Gastroesophageal sphincter (tissue), 4 donors: ENCODE measurements at regions not wholly inside any gene's neighbourhood (a gene's known extent, or its start where the extent isn't known, plus 50 kb on each side); places are given as distances from the start of the nearest gene placed in this dataset.

Experiments used
- ATAC-seq: fragments of 150-250 bp; one replicate; pipeline ENCODE4 v1.9.1; 2016; ENCODE audit warnings: mild to moderate bottlenecking, moderate library complexity
- H3K27ac ChIP-seq, 4 donors: fragments of 200-600 bp; sonication (generic) in 3 of 4; 1 replicate in 3 of 4; 2 replicates in 1 of 4; pipeline ENCODE4 v1.5.1; 2016 to 2019
- H3K27me3 ChIP-seq: fragments of 200-600 bp; sonication (generic); one replicate; pipeline ENCODE4 v1.5.1; 2019
- H3K36me3 ChIP-seq, 2 donors: fragments of 200-600 bp; sonication (generic); one replicate each; pipeline ENCODE4 v1.5.1; 2019; ENCODE audit warnings: control low read depth in 1 of 2
- H3K4me1 ChIP-seq, 3 donors: fragments of 200-600 bp; sonication (generic); 1 replicate in 2 of 3; 2 replicates in 1 of 3; pipeline ENCODE4 v1.5.1; 2016 to 2019; ENCODE audit warnings: control low read depth in 2 of 3
- H3K4me3 ChIP-seq, 2 donors: fragments of 200-600 bp; sonication (generic); one replicate each; pipeline ENCODE4 v1.5.1; 2019; ENCODE audit warnings: mild to moderate bottlenecking in 1 of 2, moderate library complexity in 1 of 2
- H3K9me3 ChIP-seq, 3 donors: fragments of 200-600 bp; sonication (generic); one replicate each; pipeline ENCODE4 v1.5.1; 2017 to 2019; ENCODE audit warnings: control low read depth in 2 of 3
- EP300 ChIP-seq: sonication (generic); formaldehyde crosslinking; IDR thresholded peaks from one replicate; pipeline ENCODE4 v1.6.1; 2017; ENCODE audit warnings: antibody characterized with exemption, mild to moderate bottlenecking
- POLR2A ChIP-seq, 2 donors: fragments of 450-650 bp; IDR thresholded peaks; one replicate each; pipeline ENCODE4 v1.6.1; 2017; ENCODE audit warnings: antibody characterized with exemption in 2 of 2, mild to moderate bottlenecking in 2 of 2, moderate library complexity in 1 of 2
- POLR2AphosphoS5 ChIP-seq: sonication (generic); formaldehyde crosslinking; IDR thresholded peaks from one replicate; pipeline ENCODE4 v1.6.1; 2017; ENCODE audit warnings: antibody characterized with exemption
- WGBS, 2 donors: methylation state at CpG; one replicate each; pipeline ENCODE4 v1.1.5; 2018; ENCODE audit warnings: low coverage in 1 of 2; 5-methylcytosine and 5-hydroxymethylcytosine counted together
- TF ChIP-seq, protein P1 (sequence below), 4 experiments: fragments of 200-600 bp in 2 of 4; fragments of 450-650 bp in 2 of 4; sonication (generic) in 1 of 4; IDR thresholded peaks; one replicate each; pipeline ENCODE4 v1.5.1; 2017 to 2019; ENCODE audit warnings: antibody characterized with exemption in 4 of 4, mild to moderate bottlenecking in 2 of 4, moderate library complexity in 2 of 4

DNA sequence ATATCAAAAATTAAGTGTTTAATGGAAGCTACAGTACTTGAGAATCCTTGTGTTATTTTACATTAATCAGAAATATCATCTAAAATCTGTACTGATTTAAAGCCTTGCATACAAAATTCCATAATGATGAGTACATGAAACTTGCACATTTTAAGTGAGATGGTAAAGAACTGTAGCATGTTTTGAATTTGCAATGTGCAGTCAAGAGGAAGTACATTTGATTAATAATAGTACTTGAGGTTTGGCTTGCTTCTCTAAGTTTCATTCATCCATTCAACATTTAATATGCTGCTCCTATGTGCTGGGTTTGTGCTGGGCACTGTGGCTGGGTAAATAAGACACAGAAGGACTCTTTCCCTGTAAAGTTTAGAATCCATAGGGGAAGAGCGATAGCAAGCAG lies 332.3 kb downstream of the CNTN3 start:
- no peak overlapping the region for H3K4me3 ChIP-seq
- whole genome bisulfite sequencing, 2 donors = 100% methylated on average over 1 of the region's 1 CpG
- TF ChIP-seq POLR2AphosphoS5 = no peak
- TF ChIP-seq, protein P1, sequence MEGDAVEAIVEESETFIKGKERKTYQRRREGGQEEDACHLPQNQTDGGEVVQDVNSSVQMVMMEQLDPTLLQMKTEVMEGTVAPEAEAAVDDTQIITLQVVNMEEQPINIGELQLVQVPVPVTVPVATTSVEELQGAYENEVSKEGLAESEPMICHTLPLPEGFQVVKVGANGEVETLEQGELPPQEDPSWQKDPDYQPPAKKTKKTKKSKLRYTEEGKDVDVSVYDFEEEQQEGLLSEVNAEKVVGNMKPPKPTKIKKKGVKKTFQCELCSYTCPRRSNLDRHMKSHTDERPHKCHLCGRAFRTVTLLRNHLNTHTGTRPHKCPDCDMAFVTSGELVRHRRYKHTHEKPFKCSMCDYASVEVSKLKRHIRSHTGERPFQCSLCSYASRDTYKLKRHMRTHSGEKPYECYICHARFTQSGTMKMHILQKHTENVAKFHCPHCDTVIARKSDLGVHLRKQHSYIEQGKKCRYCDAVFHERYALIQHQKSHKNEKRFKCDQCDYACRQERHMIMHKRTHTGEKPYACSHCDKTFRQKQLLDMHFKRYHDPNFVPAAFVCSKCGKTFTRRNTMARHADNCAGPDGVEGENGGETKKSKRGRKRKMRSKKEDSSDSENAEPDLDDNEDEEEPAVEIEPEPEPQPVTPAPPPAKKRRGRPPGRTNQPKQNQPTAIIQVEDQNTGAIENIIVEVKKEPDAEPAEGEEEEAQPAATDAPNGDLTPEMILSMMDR (IDR thresholded peaks at IDR 0.05) = no peak
- no peak for TF ChIP-seq POLR2A (IDR thresholded peaks at IDR 0.05)
- TF ChIP-seq EP300 = no peak
- H3K36me3 ChIP-seq = peaks cover 0 to 4% of the 10 kb centered on the region in 2 donors
- no peaks in the 10 kb centered on the region for H3K4me1 ChIP-seq
- no peak for ATAC-seq
- H3K27me3 ChIP-seq = no peaks in the 10 kb centered on the region
- no peak overlapping the region for H3K27ac ChIP-seq
- H3K9me3 ChIP-seq = peaks cover 0 to 12% (median 0%) of the 10 kb centered on the region in 3 donors

DNA sequence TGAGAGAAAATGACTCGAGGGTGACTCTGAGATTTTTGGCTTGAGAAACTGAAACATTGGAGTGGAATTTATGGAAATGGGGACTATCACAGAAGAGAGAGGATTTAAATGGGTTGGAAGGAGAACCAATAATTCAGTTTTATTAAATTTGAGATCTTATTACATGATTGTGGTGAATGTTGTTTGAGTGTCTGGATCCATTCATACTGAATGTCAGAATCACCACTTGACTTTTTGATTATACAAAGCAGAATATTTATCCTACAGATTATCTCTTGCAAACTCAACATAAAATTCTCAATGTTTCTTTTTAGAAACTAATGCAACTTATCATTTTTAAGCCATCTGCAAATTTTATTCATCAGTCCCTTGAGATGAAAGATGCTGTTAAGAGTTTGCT lies 332.8 kb downstream of the CNTN3 start:
- no peak for TF ChIP-seq EP300
- ATAC-seq = no peak
- no peak overlapping the region for H3K4me3 ChIP-seq
- H3K4me1 ChIP-seq = no peaks in the 10 kb centered on the region
- 32% methylated on average over 1 of the region's 1 CpG; no CpG with 5 or more reads in 1 of the 2 donors for WGBS, 2 donors
- H3K27ac ChIP-seq = no peak overlapping the region
- H3K36me3 ChIP-seq = peaks cover 0 to 4% of the 10 kb centered on the region in 2 donors
- no peaks in the 10 kb centered on the region for H3K27me3 ChIP-seq
- peaks cover 0 to 12% (median 0%) of the 10 kb centered on the region in 3 donors for H3K9me3 ChIP-seq

DNA sequence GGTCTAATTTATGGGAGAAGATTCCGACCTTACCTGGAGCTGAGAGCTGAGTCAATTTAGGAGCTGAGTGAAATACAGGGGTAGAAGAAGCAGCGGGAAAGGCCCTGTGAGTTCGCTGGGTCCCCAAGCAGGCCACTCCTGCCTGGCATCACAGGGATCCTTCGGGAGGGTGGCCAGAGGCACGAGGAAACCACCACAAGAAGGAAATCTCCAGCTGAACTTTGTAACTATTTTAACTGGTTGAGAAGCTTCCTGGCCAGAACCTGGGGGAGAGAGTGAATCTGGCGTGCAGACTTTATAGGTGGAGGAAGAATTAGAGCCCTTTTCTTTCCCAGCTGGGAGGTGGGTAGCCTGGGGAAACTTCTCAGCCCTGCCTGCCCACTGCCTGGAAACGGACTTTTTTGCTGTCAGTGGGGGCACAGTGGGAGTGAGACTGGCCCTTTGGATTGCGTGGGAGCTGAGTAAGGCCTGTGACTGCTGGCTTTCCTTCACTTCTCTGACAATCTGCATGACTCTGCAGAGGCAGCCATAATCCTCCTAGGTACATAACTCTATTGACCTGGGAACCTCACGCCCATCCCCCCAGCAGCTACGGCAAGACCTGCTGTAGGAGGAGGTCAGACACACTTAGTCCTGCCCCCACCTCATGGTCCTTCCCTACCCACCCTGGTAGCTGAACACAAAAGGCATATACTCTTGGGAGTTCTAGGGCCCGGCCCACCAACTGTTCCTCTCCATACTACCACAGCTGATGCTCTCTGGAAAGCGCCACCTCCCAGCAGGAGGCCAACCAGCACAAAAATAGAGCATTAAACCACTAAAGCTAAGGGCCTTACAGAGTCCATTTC lies 340.7 kb downstream of the CNTN3 start:
- Histone ChIP-seq H3K27ac (no peak overlapping the region), H3K4me1 (no peaks in the 10 kb centered on the region), H3K36me3 (no peaks in the 10 kb centered on the region), H3K9me3 (peaks cover 0 to 9% (median 0%) of the 10 kb centered on the region in 3 donors), H3K27me3 (no peaks in the 10 kb centered on the region), H3K4me3 (no peak overlapping the region)
- no peak for TF ChIP-seq POLR2A (IDR thresholded peaks at IDR 0.05)
- TF ChIP-seq EP300 = no peak
- no peak for ATAC-seq
- WGBS, 2 donors = 40 to 86% methylated on average over 1 of the region's 12 CpGs

DNA sequence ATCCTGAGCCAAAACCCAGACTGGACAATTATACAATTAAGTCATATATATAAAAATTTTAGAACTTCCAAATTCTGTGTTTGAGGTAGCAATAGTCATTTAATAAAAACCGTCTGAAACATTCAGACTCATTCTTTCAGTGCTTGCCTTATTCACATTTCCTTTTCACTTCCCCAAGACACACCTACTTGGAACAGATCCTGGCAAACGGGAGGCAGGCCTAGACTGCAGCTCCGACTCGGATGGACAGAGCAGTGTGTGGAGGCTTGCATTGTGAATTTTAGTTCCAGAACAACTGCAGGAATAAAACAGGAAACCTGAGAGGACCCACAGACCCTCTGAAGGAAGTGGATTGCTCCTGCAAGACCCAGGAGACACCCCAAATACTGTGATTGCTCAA lies 341.4 kb downstream of the CNTN3 start:
- Histone ChIP-seq H3K27ac (no peak overlapping the region), H3K9me3 (peaks cover 0 to 2% (median 0%) of the 10 kb centered on the region in 3 donors), H3K36me3 (no peaks in the 10 kb centered on the region), H3K4me3 (no peak overlapping the region), H3K27me3 (no peaks in the 10 kb centered on the region), H3K4me1 (no peaks in the 10 kb centered on the region)
- 3 to 20% methylated on average over 2 to 4 of the region's 4 CpGs for WGBS, 2 donors
- ATAC-seq = no peak
- TF ChIP-seq EP300 = no peak
- TF ChIP-seq, protein P1 (IDR thresholded peaks at IDR 0.05) = no peak

DNA sequence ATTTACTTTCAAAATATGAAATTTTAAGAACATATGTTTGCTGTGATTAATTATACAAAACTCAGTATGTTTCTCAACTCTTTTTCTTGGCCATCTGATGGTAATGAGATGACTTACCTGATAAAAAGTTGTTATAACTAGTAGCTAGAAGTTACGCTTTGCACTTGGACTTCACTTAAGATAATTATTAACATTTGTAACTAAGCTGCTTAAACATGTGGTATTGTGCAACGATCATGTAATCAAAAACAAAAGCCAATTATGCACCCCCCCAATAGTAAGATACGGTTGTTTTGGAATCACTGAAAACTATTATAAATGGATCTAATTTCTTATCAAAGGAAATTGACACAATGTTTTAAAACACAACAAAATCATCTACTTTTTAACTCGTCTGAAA lies 342.9 kb downstream of the CNTN3 start:
- TF ChIP-seq EP300 = no peak
- TF ChIP-seq POLR2A (IDR thresholded peaks at IDR 0.05) = no peak
- TF ChIP-seq POLR2AphosphoS5 = no peak
- no peak for ATAC-seq
- Histone ChIP-seq H3K36me3 (no peaks in the 10 kb centered on the region), H3K4me3 (no peak overlapping the region), H3K9me3 (no peaks in the 10 kb centered on the region), H3K27ac (no peak overlapping the region), H3K27me3 (no peaks in the 10 kb centered on the region), H3K4me1 (no peaks in the 10 kb centered on the region)
- 71 to 93% methylated on average over 4 of the region's 4 CpGs for WGBS, 2 donors

DNA sequence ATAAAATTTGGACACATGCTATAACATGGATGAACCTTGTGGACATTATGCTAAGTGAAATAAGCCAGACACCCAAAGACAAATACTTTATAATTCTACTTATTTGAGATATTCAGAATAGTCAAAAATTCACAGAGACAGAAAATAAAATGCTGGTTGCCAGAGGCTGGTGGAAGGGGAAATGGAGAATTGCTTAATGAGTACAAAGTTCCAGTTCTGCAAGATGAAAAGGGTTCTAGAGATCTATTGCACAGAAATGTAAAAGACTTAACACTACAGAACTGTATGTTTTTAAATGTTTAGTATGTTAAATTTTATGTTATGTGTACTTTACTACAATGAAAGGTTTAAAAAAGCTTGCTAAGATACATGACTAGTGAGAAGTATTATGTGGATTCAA lies 344.8 kb downstream of the CNTN3 start:
- Histone ChIP-seq H3K4me3 (no peak overlapping the region), H3K27ac (no peak overlapping the region), H3K36me3 (no peaks in the 10 kb centered on the region), H3K9me3 (no peaks in the 10 kb centered on the region), H3K27me3 (no peaks in the 10 kb centered on the region), H3K4me1 (no peaks in the 10 kb centered on the region)
- ATAC-seq = no peak
- TF ChIP-seq POLR2A (IDR thresholded peaks at IDR 0.05) (no peak), POLR2AphosphoS5 (no peak), EP300 (no peak)
- TF ChIP-seq, protein P1 (IDR thresholded peaks at IDR 0.05) = no peak
